Activated gamma-delta T cell (primary cell): ENCODE measurements at regions not wholly inside any gene's neighbourhood (a gene's known extent, or its start where the extent isn't known, plus 50 kb on each side); places are given as distances from the start of the nearest gene placed in this dataset.
"Not testable (repeated sequence)": the region's sequence is repeated elsewhere in the genome, so short reads cannot be mapped to it uniquely, and the experiment has no call there.

Experiments
- DNase-seq: peaks from one replicate; lab custom pipeline; 2025; lab: John Stamatoyannopoulos, UW

DNA sequence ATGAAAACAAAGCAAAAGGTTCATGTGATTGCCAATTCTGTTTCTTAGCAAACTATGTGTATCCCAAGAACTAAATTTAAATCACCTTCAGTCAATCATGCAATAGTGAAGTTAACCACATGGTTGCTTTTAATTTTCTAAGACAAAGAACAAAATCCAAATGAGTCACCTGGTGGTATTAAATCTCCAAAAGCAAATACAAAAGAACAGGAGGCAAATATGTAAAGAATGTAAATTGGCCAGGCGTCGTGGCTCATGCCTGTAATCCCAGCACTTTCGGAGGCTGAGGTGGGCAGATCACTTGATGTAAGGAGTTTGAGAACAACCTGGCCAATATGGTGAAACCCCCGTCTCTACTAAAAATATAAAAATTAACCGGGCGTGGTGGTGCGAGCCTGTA, 54.2 kb upstream of the PIK3R4 start:
- no peak for DNase-seq

DNA sequence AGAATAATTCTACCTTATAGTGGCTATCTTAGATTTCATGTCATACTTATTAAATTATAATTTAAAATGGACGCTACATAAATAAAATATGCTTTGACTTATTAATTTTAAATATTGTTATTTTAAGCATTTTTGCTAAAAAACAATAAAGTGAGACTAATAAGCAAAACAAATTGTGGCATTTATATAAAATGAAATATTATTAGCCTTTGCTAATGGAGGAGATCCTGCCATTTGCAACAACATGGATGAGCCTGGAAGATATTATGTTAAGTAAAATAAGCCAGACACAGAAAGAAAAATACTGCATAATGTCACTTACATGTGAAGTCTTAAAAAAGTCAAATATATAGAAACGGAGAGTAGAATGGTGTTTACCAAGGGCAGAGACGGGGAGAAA, 54.8 kb upstream of the PIK3R4 start:
- no peak for DNase-seq

DNA sequence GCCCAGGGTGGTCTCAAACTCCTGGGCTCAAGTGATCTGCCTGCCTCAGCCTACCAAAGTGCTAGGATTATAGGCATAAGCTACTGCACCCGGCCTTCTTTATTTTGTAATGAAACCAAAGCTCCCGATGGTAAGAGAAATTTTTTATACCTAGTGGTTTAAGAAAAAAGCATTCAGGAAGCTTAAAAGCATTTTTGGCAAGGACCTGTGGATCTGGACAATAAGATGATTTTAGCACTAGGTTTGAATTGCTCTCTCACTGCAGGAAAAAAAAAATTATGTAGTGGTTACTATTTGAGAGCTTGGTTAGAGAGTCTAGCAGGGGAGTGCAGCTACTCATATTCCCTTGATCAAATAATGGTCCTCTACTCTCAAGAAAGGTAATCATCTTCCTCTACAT, 64.9 kb upstream of the PIK3R4 start:
- no peak for DNase-seq

DNA sequence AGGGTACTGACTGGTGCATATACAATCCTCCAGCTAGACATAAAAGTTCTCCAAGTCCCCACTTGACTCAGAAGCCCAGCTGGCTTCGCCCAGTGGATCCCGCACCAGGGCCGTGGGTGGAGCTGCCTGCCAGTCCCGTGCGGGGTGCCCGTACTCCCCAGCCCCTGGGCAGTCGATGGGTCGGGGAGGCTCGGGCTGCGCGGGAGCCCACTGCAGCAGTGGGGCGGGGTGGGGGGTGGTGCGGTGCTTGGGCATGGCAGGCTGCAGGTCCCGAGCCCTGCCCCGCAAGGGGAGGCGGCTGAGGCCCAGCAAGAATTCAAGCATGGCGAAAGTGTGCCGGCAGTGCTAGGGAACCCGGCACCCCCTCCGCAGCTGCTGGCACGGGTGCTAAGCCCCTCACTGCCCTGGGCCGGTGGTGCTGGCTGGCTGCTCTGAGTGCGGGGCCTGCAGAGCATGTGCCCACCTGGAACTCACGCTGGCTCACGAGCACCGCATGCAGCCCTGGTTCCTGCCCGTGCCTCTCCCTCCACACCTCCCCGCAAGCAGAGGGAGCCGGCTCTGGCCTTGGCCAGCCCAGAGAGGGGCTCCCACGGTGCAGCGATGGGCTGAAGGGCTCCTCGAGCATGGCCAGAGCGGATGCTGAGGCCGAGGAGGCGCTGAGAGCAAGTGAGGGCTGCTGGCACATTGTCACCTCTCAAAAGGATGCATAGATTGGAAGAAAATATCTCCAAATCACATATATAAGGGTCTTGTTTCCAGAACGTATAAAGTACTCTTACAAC, 68.3 kb upstream of the PIK3R4 start:
- DNase-seq = peak; percentile 6

DNA sequence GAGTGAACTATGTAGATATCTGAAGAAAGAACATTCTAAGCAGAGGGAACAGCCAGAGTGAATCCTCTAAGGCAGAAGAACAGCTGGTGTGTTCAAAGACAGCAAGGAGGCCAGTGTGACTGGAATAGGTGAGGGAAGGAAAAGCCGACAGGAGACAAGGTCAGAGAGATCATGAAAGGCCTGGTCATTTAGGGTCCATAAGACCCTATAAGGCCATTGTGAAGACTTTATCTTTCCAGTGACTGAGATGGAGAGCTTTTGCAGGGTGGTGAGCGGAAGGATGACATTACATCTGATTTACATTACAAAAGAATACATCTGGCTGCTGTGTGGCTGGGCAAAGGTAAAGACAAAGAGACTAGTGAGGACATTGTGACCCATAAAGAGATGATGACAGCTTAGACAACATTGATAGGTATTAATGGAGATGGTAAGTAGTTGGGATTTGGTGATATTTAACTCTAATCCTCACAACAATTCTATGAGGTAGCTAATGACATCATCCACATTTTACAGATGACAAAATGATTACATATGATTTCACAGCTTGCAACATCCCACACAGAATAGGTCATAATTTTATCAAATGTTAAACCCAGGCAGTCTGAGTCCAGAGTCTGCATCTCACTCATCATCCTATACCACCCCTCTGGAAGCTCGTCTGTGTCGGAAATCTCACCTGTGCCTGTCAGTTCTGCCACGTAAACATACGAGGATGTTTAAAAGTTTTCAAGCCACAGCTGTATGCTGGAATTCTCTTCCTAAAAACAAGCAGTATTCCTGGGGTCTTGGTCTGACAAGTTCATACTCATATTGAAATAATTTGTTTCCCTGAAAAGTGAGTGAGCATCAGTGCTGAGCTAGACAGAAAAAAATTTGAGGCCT, 70.2 kb upstream of the PIK3R4 start:
- DNase-seq = no peak

DNA sequence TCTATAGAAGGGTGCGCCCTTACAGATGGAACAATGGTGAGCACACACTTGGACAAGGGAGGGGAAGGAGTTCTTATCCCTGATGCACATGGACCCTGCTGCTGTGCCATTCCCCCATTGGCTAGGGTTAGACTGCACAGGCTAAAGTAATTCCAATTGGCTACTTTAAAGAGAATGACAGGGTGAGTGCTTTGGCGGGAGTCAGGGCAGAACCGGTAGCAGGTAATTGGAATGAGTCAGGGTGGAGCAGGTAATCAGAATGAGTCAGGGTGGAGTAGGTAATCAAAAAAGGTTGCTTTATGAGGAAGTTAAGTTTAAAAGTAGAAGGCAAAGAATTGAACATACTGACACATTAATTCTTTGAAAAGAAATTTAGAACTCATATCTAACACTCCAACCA, 71.4 kb upstream of the PIK3R4 start:
- not testable (repeated sequence) for DNase-seq

DNA sequence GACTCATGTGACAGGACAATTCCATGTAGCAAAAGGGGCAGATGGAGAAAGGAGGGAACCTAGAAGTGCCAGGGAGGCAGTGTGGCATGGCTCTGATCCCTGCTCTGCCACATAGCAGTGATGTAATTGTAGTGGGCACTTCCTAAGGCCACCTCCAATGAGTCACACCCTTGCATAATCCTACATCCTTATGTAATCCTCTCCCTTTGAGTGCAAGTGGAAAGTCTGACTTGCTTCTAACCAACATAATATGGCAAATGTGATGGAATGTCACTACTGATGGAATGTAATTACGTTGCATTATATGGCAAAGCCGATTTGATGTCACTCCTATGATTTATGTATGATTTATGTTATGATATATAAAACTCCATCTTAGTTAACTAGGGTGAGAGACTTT, 72.9 kb upstream of the ATP2C1 start:
- DNase-seq = no peak

DNA sequence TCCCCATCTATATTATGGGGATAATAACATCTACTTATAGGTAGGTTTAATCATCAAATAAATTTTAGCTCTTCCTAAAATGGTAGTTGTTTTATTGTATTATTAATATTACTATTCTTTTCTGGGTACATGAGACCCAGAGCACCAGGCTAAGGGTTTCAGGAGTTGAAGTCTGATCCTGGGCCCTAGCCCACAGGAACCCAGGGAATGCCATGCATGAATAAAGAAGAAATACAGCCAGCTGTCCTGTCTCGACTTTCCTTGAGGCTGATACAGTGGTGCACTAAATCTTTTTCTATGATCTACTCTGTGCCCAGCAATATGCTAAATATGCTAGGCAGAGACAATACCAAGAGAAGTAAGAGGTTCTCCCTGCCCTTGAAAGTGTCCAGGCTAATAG, 72.1 kb upstream of the ATP2C1 start:
- no peak for DNase-seq

DNA sequence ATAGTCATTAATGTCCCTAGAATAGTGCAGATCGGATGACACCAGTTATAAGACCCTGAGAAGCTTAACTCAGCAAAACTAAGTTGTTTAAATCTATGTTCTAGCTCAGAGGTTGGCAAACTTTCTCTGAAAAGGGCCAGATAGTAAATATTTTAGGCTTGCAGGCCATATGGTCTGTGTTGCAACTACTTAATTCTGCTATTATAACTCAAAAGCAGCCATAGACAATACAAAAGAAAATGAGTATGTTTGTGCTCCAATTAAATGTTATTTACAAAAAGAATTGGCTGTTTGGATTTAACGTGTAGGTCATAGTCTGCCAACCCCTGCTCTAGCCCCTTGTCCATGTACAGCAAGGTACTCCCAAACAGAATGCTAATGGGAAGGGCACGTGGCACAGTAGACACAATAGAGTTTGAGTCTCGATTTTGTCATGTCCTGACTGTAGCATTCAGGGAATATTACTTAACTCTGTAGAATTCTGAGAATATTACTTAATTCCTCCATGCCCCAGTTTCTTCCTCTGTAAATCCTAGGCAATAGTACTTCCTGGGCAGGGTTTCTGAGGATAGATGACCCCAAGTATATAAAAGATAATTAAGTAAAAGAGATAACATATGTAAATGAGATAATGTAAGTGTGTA, 70.5 kb upstream of the ATP2C1 start:
- no peak for DNase-seq

DNA sequence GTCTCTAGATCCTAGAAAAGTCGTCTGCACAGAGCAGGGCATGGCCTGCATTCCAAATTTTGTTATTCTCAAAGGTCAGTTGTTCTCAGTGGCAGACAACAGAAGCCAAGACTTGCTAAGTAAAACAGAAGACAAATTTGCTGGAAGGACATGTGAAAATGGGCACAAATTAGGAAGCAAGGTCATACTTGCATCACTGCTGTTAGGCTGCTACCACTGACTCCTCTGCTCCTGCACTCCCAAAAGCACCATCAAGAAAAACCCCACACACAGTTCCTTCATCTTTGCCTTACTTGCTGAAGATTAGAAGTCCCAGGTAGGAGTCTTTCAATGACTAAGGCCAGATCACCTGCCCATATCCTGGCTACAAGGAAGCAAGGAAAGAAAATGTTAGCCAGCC, 69.9 kb upstream of the ATP2C1 start:
- no peak for DNase-seq

DNA sequence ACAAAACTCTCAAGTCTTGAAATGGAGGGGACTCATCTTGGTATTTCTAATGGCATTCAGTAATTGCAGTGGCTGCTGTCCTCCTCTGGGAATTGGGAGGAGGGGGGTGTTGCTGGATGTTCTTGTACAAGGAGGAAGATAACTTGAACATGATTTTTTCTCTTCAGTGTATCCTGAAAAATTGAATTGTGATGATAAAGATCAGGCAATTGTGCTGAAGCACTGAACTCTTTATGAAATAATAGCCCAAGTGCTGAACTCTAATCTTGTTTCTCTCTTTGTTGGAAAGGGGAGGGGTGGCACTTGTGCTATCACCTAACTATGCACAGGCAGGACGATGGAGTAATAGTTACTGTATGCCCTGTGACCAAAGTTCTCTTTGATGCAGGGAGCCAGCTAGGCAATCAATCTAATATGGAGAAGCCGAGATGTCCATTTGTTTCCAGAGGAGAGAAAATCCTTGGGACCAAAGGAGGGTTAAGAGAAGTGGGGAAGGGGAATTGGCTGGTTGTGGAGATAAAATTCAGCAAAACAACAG, 68.1 kb upstream of the ATP2C1 start:
- no peak for DNase-seq

DNA sequence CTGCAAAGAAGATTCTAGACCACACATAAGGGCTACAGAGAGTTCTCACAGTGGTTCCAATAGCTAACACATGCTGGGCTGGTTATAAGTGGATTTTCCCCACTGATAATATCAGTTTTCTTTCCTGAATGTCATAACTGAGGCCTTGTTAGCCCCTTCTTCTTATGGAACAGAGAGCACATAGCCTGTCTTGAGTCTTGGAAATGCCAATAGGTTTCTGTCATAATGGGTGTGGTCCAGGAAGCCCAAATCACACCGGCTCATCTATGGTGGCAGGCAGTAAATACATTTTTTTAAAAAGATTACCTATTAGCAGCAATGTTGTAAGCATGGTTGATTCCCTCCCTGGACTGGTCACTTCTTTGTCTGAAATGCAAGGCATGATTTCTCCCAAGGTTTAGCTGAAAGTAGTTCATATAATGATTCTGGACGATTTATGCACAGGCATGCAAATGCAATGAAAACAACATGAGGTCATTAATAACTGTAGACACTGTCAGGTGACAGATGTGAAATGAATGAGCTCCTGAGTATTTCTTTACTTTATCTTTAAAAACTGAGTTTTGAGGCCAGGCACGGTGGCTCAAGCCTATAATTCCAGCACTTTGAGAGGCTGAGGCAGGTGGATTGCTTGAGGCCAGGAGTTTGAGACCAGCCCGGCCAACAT, 67.2 kb upstream of the ATP2C1 start:
- no peak for DNase-seq

DNA sequence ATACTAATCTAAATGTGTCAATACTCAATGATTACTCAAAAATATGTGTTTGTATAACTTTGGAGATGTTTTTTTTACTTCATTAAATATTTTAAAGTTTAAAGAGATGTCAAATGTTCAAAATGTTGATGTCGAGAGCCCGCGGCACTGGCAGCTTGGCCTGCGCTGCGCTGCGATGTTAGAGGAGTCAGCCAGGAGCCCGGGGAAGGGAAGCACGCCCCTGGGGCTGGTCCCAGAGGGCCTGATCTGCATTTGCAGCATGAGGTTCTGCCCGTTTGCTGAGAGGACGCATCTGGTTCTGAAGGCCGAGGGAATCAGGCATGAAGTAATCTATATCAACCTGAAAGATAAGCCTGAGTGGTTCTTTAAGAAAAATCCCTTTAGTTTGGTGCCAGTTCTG, 66.4 kb upstream of the ATP2C1 start:
- no peak for DNase-seq

DNA sequence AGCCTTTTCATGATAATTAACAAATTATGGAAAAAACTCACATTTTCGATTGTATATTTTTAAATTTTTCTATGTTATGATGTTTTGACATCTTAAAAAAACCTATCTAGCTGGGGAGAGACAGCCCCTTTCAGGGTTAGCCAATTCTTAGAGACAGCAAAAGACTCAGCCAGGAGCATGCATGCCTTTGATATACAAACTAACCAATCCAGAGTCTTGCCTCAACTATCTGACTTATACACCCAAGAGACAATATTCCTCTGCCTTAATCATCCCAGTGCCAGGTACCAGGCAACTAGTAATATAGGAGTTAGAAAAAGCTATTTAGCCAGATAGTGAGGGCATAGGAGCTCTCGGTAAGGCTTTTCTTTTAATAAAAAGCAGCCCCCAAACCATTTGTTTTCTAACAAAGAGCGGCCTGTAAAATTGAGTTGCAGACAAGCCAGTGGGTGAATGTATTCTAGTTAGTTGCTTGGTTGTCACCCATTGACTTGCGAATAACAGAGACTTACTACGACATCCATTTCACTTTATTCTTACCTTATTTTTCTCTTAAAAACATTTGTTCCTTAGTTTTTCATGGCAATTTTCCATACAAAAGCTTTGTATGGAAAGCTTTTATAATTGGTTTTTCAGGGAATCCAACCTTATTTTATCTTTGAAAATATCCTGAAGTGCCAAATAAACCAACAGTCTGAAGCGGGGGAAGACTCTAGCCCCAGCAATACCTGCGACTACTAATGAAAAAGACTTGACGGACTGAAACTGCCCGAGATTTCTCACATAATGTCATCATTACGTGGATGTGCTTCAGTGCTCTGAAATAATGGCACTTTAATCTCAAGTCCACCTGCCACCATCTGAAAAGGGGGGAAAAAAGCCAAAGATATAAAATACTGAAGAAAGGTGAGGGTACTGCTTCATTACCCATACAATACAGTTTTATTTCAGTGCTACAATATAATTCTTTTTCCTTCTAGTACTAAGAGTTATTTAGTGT, 64.6 kb upstream of the ATP2C1 start:
- DNase-seq = no peak

DNA sequence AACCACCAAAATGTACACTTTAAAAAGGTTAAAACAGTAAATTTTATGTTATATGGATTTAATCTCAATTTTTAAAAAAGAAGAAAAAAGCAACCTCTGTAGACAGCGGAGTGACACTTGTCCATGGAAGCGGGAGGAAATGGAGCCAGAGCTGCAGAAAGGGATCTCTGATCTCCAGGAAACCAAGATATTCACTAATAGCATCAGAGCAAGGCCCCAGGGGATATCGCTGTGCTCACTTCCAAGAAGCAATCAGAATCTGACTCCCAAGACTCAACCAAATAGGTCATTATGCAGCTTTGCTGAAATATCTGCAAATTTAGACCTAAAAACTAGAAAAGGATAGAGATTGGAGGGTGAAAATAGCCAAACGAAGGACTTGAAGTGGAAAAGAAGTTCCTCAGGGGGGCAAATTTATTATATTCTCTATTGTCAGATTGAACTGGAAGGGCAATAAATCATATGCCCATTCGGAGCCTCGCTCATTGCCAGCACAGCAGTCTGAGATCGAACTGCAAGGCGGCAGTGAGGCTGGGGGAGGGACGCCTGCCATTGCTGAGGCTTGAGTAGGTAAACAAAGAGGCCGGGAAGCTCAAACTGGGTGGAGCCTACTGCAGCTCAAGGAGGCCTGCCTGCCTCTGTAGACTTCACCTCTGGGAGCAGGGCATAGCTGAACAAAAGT, 62.0 kb upstream of the ATP2C1 start:
- DNase-seq = no peak

DNA sequence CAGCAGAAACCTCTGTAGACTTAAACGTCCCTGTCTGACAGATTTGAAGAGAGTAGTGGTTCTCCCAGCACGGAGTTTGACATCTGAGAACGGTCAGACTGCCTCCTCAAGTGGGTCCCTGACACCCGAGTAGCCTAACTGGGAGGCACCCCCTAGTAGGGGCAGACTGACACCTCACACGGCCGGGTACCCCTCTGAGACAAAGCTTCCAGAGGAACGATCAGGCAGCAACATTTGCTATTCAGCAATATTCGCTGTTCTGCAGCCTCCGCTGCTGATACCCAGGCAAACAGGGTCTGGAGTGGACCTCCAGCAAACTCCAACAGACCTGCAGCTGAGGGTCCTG, 61.5 kb upstream of the ATP2C1 start:
- not testable (repeated sequence) for DNase-seq

DNA sequence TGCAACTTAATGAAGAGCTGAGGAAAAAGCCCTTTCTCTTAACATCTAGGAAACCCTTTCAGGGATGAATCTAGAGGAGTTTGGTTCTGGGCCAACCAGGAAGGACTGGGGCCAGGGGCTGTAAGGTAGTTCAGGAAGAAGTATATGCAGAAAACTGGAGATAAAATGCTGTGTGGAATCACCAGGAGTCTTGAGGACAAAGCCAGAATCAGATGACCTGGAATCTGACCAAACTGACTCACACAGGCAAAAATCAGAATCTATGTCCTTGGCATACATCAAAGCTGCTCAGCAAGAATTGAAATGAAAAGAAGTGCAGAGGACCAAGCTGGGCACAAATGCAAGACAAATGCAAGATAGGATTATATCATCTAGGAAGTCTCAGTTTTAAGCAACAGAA, 59.4 kb upstream of the ATP2C1 start:
- no peak for DNase-seq

DNA sequence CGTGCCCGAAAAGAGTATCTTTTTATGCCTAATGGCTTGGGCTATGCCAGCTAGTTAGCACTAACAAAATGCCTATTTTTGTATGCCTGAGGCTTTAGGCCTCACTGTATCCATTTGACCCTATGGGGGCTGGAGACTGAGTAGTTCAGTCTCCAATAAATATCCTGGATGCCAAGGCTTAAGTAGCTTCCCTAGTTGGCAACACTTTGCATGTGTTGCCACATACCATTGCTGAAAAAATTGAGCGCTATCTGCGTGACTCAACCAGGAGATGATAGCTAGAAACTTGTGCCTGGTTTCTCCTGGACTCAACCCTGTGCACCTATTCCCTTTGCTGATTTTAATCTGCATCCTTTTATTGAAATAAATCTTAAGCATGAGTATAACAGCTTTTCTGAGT, 58.4 kb upstream of the ATP2C1 start:
- DNase-seq = no peak

DNA sequence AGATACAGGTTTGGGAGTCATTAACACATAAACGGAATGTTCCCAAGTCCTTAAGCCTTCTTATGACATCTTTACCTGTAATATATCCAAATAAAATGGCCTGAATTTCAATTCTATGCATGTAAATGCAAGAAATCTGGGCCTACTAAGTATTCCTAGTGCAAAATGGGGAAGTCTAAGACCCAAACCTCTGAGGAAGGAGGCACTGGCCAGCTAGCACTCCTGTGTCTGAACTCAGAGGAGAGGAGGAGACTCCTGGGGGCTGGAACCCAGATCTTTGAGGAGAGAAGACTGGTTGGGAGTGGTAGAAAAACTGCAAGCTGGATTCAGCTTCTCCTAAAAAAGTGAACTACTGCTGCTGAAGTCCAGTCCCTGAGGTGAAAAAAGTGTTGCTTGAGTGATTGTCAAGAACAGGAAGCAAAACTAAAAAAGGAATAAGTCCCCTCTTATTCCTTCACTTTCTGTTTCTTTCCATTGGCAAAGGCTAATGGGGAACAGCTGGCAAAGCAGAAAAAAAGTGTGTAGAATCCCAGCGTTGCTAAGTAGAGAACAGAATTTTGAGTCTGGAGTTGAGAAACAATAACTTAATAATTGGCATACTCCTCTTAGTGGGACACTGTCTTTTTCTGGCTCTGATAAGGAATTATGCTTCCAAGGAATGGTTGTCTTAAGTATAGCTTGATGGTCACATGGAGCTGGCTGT, 54.8 kb upstream of the ATP2C1 start:
- DNase-seq = no peak

DNA sequence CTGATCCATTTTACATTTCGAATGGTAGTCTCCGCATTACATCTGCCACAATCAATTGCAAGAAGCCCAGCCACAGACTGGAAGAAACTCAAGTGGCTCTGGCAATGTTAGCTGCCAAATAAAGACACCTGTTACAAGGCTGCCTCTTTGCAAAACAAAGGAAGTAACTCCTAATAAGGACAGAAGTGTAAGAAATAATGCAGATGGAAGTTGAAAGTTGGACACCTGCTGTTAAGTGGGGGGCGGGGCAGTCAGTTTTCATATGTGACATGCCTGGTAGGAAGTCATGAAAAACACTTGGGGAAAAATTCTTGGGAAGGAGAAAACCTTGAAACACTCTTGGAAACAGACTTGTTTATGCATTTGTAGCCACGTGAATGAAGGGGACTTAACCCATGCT, 54.1 kb upstream of the ATP2C1 start:
- no peak for DNase-seq
